ENCODE measurements at regions not wholly inside any gene's neighbourhood (a gene's known extent, or its start where the extent isn't known, plus 50 kb on each side); places are given as distances from the start of the nearest gene placed in this dataset.

DNA sequence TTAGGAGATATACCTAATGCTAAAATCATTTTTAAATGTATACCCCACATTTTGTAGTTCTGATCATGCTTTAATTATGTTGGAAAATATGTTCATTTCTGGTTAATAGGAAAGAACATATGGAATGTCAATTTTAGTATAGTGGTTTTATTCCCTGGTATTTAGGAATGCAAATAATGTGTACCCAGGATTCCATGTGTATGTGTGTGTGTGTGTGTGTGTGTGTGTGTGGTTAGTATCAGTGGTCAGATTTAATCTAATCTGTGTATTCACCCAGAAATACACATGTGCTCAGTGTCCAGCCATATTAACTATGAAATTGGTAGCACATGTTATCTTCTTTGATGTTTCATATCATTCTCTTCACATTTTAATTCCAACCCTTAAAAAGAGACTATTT lies 233.5 kb upstream of the DCBLD2 start (continued):
- TF ChIP-seq, protein P1, sequence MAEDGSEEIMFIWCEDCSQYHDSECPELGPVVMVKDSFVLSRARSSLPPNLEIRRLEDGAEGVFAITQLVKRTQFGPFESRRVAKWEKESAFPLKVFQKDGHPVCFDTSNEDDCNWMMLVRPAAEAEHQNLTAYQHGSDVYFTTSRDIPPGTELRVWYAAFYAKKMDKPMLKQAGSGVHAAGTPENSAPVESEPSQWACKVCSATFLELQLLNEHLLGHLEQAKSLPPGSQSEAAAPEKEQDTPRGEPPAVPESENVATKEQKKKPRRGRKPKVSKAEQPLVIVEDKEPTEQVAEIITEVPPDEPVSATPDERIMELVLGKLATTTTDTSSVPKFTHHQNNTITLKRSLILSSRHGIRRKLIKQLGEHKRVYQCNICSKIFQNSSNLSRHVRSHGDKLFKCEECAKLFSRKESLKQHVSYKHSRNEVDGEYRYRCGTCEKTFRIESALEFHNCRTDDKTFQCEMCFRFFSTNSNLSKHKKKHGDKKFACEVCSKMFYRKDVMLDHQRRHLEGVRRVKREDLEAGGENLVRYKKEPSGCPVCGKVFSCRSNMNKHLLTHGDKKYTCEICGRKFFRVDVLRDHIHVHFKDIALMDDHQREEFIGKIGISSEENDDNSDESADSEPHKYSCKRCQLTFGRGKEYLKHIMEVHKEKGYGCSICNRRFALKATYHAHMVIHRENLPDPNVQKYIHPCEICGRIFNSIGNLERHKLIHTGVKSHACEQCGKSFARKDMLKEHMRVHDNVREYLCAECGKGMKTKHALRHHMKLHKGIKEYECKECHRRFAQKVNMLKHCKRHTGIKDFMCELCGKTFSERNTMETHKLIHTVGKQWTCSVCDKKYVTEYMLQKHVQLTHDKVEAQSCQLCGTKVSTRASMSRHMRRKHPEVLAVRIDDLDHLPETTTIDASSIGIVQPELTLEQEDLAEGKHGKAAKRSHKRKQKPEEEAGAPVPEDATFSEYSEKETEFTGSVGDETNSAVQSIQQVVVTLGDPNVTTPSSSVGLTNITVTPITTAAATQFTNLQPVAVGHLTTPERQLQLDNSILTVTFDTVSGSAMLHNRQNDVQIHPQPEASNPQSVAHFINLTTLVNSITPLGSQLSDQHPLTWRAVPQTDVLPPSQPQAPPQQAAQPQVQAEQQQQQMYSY (CRISPR knock-in tag; IDR thresholded peaks at IDR 0.05) = no peak
- TF ChIP-seq MXI1 (IDR thresholded peaks at IDR 0.05; ENCODE audit: low read depth, low read length) (no peak), EP300 (IDR thresholded peaks at IDR 0.05; ENCODE audit: borderline replicate concordance in 1 of 2, control insufficient read depth in 1 of 2, low read depth in 2 of 2, low read length in 2 of 2) (no peak), SUPT20H (IDR thresholded peaks at IDR 0.05; ENCODE audit: borderline replicate concordance, control insufficient read depth, low read depth, low read length) (no peak), RB1 (IDR thresholded peaks at IDR 0.05; ENCODE audit: borderline replicate concordance) (no peak), HCFC1 (IDR thresholded peaks at IDR 0.05; ENCODE audit: low read length) (no peak)

DNA sequence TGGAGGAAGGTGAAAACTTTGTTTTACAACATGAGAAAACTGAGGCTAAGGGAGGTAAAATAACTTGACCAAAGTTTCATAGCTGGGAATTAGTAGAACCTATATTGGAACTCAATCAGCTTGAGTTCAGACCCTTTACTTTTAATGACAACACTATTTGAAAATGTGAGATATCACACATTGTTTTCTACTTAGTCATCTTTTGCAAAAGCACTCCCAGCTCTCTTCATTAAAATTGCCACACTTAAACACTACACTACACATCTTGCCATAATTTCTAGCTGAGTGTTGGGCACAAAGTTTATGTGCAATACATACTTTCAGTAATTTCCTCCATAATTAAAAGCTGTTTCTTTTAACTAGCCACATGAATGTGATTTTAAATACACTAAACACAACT lies 230.4 kb upstream of the DCBLD2 start:
- Histone ChIP-seq H3K27ac (ENCODE audit: control insufficient read depth, insufficient read depth) (no peak overlapping the region), H3K4me2 (ENCODE audit: control insufficient read depth, insufficient read depth) (no peak overlapping the region), H3K79me2 (ENCODE audit: control insufficient read depth, insufficient read depth, low read length) (no peaks in the 10 kb centered on the region), H3K36me3 (ENCODE audit: control insufficient read depth in 2 of 2, insufficient read depth in 2 of 2, low read length in 1 of 2) (no peaks in the 10 kb centered on the region), H3K9me3 (replicated peaks; ENCODE audit: control insufficient read depth, insufficient read depth, low read length) (no peaks in the 10 kb centered on the region), H2AFZ (ENCODE audit: control insufficient read depth, low read depth, low read length) (no peak overlapping the region), H3K4me3 (no peak overlapping the region), H3K4me1 (ENCODE audit: control insufficient read depth, insufficient read depth, low read length) (no peaks in the 10 kb centered on the region), H3K9ac (ENCODE audit: control insufficient read depth, insufficient read depth, low read length) (no peak overlapping the region), H4K20me1 (ENCODE audit: control insufficient read depth, insufficient read depth) (no peaks in the 10 kb centered on the region), H3K27me3 (replicated peaks in 1 of 2; ENCODE audit: control insufficient read depth in 2 of 2, insufficient read depth in 2 of 2, low read length in 1 of 2) (no peaks in the 10 kb centered on the region)
- intact Hi-C loops (cut with micrococcal nuclease; ENCODE audit: unreplicated experiment) (no loop called here), in situ Hi-C loops (cut with MboI) (no loop called here)
- CTCF ChIA-PET = interaction anchor here (0.6 kb wide), 1 partner anchor 27 kb away, joined by 4 read pairs; no protein-coding TSS in a partner anchor
- SMC1A ChIA-PET (ENCODE audit: uncharacterized antibody, unreplicated experiment) = no interaction called here
- no TSS peak for BruUV-seq (replicated peaks)
- DNase-seq (ENCODE audit: low read depth, low spot score) (no peak), ATAC-seq (no peak), FAIRE-seq (no peak)
- TF ChIP-seq SIX5 (IDR thresholded peaks at IDR 0.05; ENCODE audit: low read depth, low read length, severe bottlenecking) (no peak), IKZF2 (IDR thresholded peaks at IDR 0.05) (no peak)
- RAD21 ChIA-PET (ENCODE audit: unreplicated experiment) = no interaction called here
- POLR2A ChIA-PET = no interaction called here
